HEK293 (cell line): ENCODE measurements at regions not wholly inside any gene's neighbourhood (a gene's known extent, or its start where the extent isn't known, plus 50 kb on each side); places are given as distances from the start of the nearest gene placed in this dataset.

Source experiments
- CTCF ChIA-PET: fragments of 350-600 bp; formaldehyde crosslinking; extraction: SDS; loops from one replicate; lab custom pipeline; 2021; ENCODE audit warnings: antibody characterized with exemption; lab: Yijun Ruan, JAX
- POLR2A ChIA-PET: fragments of 300-600 bp; formaldehyde crosslinking; extraction: SDS; loops from one replicate; lab custom pipeline; 2020; ENCODE audit warnings: antibody characterized with exemption, inconsistent platforms; lab: Yijun Ruan, JAX
- H3K27ac ChIP-seq: fragments of 200-500 bp; sonication (Bioruptor generic); 2 replicates; pipeline ENCODE4 v1.5.1; 2014; ENCODE audit warnings: low read depth, low read length, control low read depth, inconsistent platforms; ENCODE audit errors: extremely low read depth
- H3K36me3 ChIP-seq, 2 experiments: fragments of 200-500 bp in 1 of 2; sonication (Bioruptor generic) in 1 of 2; 1 replicate in 1 of 2; 2 replicates in 1 of 2; pipeline ENCODE4 v1.5.1; 2014 to 2017; ENCODE audit warnings: inconsistent platforms in 2 of 2, low read length in 2 of 2; ENCODE audit not compliant: control insufficient read depth in 2 of 2, insufficient read depth in 1 of 2
- H3K4me1 ChIP-seq: fragments of 200-500 bp; sonication (Bioruptor generic); 2 replicates; pipeline ENCODE4 v1.5.1; 2014; ENCODE audit warnings: mild to moderate bottlenecking, low read length, inconsistent platforms; ENCODE audit not compliant: control insufficient read depth, insufficient read depth
- H3K4me3 ChIP-seq: 2 replicates; pipeline ENCODE4 v1.5.1; 2011; ENCODE audit warnings: low read depth, mild to moderate bottlenecking, control low read depth, low read length, moderate library complexity
- H3K9me3 ChIP-seq: fragments of 200-500 bp; sonication (Bioruptor generic); 2 replicates; pipeline ENCODE4 v1.5.1; 2014; ENCODE audit warnings: low read depth, low read length, inconsistent platforms; ENCODE audit not compliant: control insufficient read depth, insufficient read depth
- KLF10 ChIP-seq: fragments of 450-650 bp; IDR thresholded peaks from 2 replicates; pipeline ENCODE4 v1.5.1; 2018; ENCODE audit warnings: missing biosample characterization, mild to moderate bottlenecking, missing genetic modification characterization
- MEIS1 ChIP-seq: sonication (generic); formaldehyde crosslinking; IDR thresholded peaks from 2 replicates; pipeline ENCODE4 v1.8.1; 2022; ENCODE audit warnings: missing genetic modification reagents, mild to moderate bottlenecking, borderline replicate concordance
- PBX3 ChIP-seq: sonication (generic); formaldehyde crosslinking; IDR thresholded peaks from 2 replicates; pipeline ENCODE4 v1.8.1; 2022; ENCODE audit warnings: mild to moderate bottlenecking, moderate library complexity, missing genetic modification reagents
- PRDM6 ChIP-seq: fragments of 450-650 bp; formaldehyde crosslinking; IDR thresholded peaks from 2 replicates; pipeline ENCODE4 v1.5.1; 2017; ENCODE audit warnings: missing biosample characterization, missing genetic modification characterization
- SCRT1 ChIP-seq: fragments of 450-650 bp; formaldehyde crosslinking; IDR thresholded peaks from 2 replicates; pipeline ENCODE4 v1.5.1; 2016; ENCODE audit warnings: missing biosample characterization, missing genetic modification characterization, borderline replicate concordance
- ZBTB17 ChIP-seq: fragments of 450-650 bp; formaldehyde crosslinking; IDR thresholded peaks from 2 replicates; pipeline ENCODE4 v1.5.1; 2016; ENCODE audit warnings: missing biosample characterization, missing genetic modification characterization
- ZBTB6 ChIP-seq: fragments of 450-650 bp; formaldehyde crosslinking; IDR thresholded peaks from 2 replicates; pipeline ENCODE4 v1.5.1; 2017; ENCODE audit warnings: missing biosample characterization, missing genetic modification characterization
- ZBTB8A ChIP-seq: fragments of 450-650 bp; formaldehyde crosslinking; IDR thresholded peaks from 2 replicates; pipeline ENCODE4 v1.5.1; 2016; ENCODE audit warnings: missing biosample characterization, missing genetic modification characterization
- ZNF112 ChIP-seq: fragments of 450-650 bp; formaldehyde crosslinking; IDR thresholded peaks from 2 replicates; pipeline ENCODE4 v1.5.0; 2017; ENCODE audit warnings: missing biosample characterization, missing genetic modification characterization
- ZNF114 ChIP-seq: fragments of 450-650 bp; formaldehyde crosslinking; IDR thresholded peaks from 2 replicates; pipeline ENCODE4 v1.5.0; 2017; ENCODE audit warnings: missing biosample characterization, missing genetic modification characterization
- ZNF148 ChIP-seq: fragments of 450-650 bp; formaldehyde crosslinking; IDR thresholded peaks from 2 replicates; pipeline ENCODE4 v1.5.0; 2017; ENCODE audit warnings: missing biosample characterization, missing genetic modification characterization, borderline replicate concordance
- ZNF335 ChIP-seq: fragments of 450-650 bp; formaldehyde crosslinking; conservative IDR thresholded peaks from 2 replicates; pipeline ENCODE4 v1.5.1; 2016; ENCODE audit warnings: missing biosample characterization, missing genetic modification characterization
- ZNF398 ChIP-seq: fragments of 450-650 bp; formaldehyde crosslinking; IDR thresholded peaks from 2 replicates; pipeline ENCODE4 v1.5.1; 2017; ENCODE audit warnings: missing biosample characterization, missing genetic modification characterization
- ZNF433 ChIP-seq: fragments of 450-650 bp; formaldehyde crosslinking; IDR thresholded peaks from 2 replicates; pipeline ENCODE4 v1.5.1; 2016; ENCODE audit warnings: missing biosample characterization, missing genetic modification characterization, low read depth
- ZNF521 ChIP-seq: fragments of 450-650 bp; formaldehyde crosslinking; IDR thresholded peaks from 2 replicates; pipeline ENCODE4 v1.5.1; 2017; ENCODE audit warnings: missing biosample characterization, mild to moderate bottlenecking, missing genetic modification characterization
- ZNF529 ChIP-seq: fragments of 450-650 bp; formaldehyde crosslinking; IDR thresholded peaks from 2 replicates; pipeline ENCODE4 v1.5.1; 2017; ENCODE audit warnings: missing genetic modification characterization, missing biosample characterization; ENCODE audit not compliant: insufficient replicate concordance
- ZNF621 ChIP-seq: fragments of 450-650 bp; formaldehyde crosslinking; IDR thresholded peaks from 2 replicates; pipeline ENCODE4 v1.5.1; 2017; ENCODE audit warnings: missing biosample characterization, missing genetic modification characterization
- ZNF701 ChIP-seq: fragments of 450-650 bp; formaldehyde crosslinking; IDR thresholded peaks from 2 replicates; pipeline ENCODE4 v1.5.1; 2016; ENCODE audit warnings: missing biosample characterization, missing genetic modification characterization
- ZNF768 ChIP-seq: fragments of 450-650 bp; formaldehyde crosslinking; IDR thresholded peaks from 2 replicates; pipeline ENCODE4 v1.5.1; 2018; ENCODE audit warnings: missing biosample characterization, mild to moderate bottlenecking, missing genetic modification characterization
- ZNF843 ChIP-seq: fragments of 450-650 bp; formaldehyde crosslinking; IDR thresholded peaks from 2 replicates; pipeline ENCODE4 v1.5.1; 2016; ENCODE audit warnings: missing biosample characterization, missing genetic modification characterization
- ZSCAN16 ChIP-seq: fragments of 450-650 bp; formaldehyde crosslinking; IDR thresholded peaks from 2 replicates; pipeline ENCODE4 v1.5.1; 2016; ENCODE audit warnings: missing biosample characterization, missing genetic modification characterization
- ZSCAN18 ChIP-seq: fragments of 450-650 bp; formaldehyde crosslinking; IDR thresholded peaks from 2 replicates; pipeline ENCODE4 v1.5.1; 2016; ENCODE audit warnings: missing biosample characterization, missing genetic modification characterization
- ZSCAN30 ChIP-seq: fragments of 450-650 bp; IDR thresholded peaks from 2 replicates; pipeline ENCODE4 v1.5.1; 2018; ENCODE audit warnings: missing biosample characterization, mild to moderate bottlenecking, missing genetic modification characterization, moderate library complexity
- ZXDB ChIP-seq: fragments of 450-650 bp; formaldehyde crosslinking; IDR thresholded peaks from 2 replicates; pipeline ENCODE4 v1.5.1; 2016; ENCODE audit warnings: missing biosample characterization, missing genetic modification characterization

- no peak for TF ChIP-seq ZNF148 (tag by site-specific recombination)
- no peak for TF ChIP-seq ZNF398 (tag by site-specific recombination)
- no peak for TF ChIP-seq KLF10 (tag by site-specific recombination)
- TF ChIP-seq ZNF521 = no peak
- no peak for TF ChIP-seq ZBTB8A (tag by site-specific recombination)
- no peak for TF ChIP-seq PRDM6 (tag by site-specific recombination)
- TF ChIP-seq ZNF335 = no peak
- no peak for TF ChIP-seq ZSCAN16
- no peak for TF ChIP-seq ZNF621 (tag by site-specific recombination)
- no peak for TF ChIP-seq ZXDB (tag by site-specific recombination)
- TF ChIP-seq, all 188 proteins: peak for 0
- Histone ChIP-seq H3K4me3 (no peak overlapping the region), H3K36me3 (no peaks in the 10 kb centered on the region), H3K9me3 (no peaks in the 10 kb centered on the region), H3K27ac (no peak overlapping the region), H3K4me1 (no peaks in the 10 kb centered on the region)
- ChIA-PET CTCF (interaction anchor here (0.7 kb wide), 1 partner anchor 164 kb away, joined by 3 read pairs; no protein-coding TSS in a partner anchor), POLR2A (no interaction called here)
These were observed 324.5 kb downstream of the PCNX1 start for GRCh38 chr14:71231521-71232393.

- POLR2A ChIA-PET = no interaction called here
- Histone ChIP-seq H3K9me3 (no peaks in the 10 kb centered on the region), H3K27ac (no peak overlapping the region), H3K4me3 (no peak overlapping the region), H3K4me1 (no peaks in the 10 kb centered on the region), H3K36me3 (no peaks in the 10 kb centered on the region)
- CTCF ChIA-PET = no interaction called here
- TF ChIP-seq MEIS1 (CRISPR knock-in tag) (no peak), ZSCAN30 (no peak), SCRT1 (tag by site-specific recombination) (no peak), ZNF433 (no peak), ZBTB6 (no peak), ZBTB17 (no peak), ZNF701 (no peak), ZNF114 (tag by site-specific recombination) (no peak), ZNF529 (tag by site-specific recombination) (no peak), ZNF843 (tag by site-specific recombination) (no peak), PBX3 (no peak), ZSCAN18 (tag by site-specific recombination) (no peak), ZNF768 (tag by site-specific recombination) (no peak), ZNF112 (tag by site-specific recombination) (no peak)
- TF ChIP-seq, all 188 proteins: peak for 0
These were observed 325.2 kb downstream of the PCNX1 start for GRCh38 chr14:71232506-71232905.
